GM18870 (cell line): ENCODE measurements at regions not wholly inside any gene's neighbourhood (a gene's known extent, or its start where the extent isn't known, plus 50 kb on each side); places are given as distances from the start of the nearest gene placed in this dataset.
"Not testable (repeated sequence)": the region's sequence is repeated elsewhere in the genome, so short reads cannot be mapped to it uniquely, and the experiment has no call there.

Source experiments
- ATAC-seq: cut with Tn5 transposase; IDR thresholded peaks from one replicate; pipeline ENCODE4 v1.9.1; 2021; ENCODE audit warnings: moderate library complexity; ENCODE audit not compliant: unreplicated experiment

GRCh38 chr15:44904651-44905340 is 51.7 kb upstream of the TERB2 start:
- ATAC-seq, result not testable (repeated sequence)
